ENCODE measurements at regions not wholly inside any gene's neighbourhood (a gene's known extent, or its start where the extent isn't known, plus 50 kb on each side); places are given as distances from the start of the nearest gene placed in this dataset.
"Not testable (repeated sequence)": the region's sequence is repeated elsewhere in the genome, so short reads cannot be mapped to it uniquely, and the experiment has no call there.

DNA sequence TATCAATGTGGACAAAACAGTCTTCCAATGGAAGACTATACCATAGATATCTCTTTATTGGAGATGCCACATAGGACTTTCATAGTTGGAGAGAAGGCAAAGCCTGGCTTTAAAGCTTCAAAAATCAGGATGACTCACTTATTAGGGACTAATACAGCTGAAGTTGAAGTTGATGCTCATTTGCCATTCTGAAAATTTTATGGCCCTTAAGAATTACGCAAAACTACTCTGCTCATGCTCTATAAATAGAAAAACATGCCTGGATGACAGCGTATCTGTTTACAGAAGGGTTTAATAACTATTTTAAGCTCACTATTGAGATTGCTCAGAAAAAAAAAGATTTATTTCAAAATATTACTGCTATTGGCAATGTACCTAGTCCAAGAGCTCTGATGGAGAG, 155.5 kb upstream of the DST start:
- peak; percentile 80 for DNase-seq

GRCh38 chr6:56796196-56796532, 153.5 kb upstream of the DST start:
- peak; percentile 72 for DNase-seq

- DNase-seq = peak; percentile 36
Measured at GRCh38 chr6:56795466-56796195, 152.9 kb upstream of the DST start.

DNA sequence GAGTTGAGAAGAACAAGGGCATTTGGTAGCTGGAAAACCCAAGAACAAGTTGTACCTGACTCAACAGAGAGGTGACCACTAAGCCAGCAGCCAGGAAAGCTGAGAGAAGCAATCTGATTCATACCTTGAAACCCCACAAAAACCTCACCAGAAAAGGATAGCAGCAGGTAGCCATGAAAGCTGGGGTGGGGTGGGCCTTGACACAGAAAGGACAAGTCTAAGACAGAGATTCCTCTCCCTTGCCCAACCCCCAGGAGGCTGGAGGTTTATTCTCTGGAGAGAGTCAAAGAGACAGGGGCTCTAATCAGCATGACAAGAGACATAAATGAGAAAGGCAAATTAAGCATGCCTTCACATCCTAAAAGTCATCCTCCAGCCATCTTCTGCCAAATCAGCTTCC, 151.7 kb upstream of the DST start:
- DNase-seq = no peak

- DNase-seq = no peak
Measured at GRCh38 chr6:56793938-56794337, 151.2 kb upstream of the DST start.

DNA sequence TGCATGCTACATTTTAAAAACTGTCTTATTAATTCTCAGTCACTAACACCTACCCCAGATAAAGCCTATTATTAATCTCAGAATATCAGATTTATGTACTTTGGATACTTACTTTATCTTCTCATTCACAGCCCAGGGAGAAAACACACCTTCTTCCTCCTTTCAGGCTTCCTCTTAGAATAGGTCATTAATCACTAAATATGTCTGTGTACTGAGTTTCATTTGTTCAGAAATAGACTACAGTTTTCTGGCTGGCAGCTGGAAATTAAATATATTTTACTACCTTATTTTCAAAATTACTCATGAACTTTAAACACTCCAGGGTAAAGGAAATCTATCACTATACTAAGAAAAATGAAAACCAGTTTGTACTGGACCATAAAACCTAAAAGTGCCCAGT, 147.7 kb upstream of the DST start:
- DNase-seq = no peak

DNA sequence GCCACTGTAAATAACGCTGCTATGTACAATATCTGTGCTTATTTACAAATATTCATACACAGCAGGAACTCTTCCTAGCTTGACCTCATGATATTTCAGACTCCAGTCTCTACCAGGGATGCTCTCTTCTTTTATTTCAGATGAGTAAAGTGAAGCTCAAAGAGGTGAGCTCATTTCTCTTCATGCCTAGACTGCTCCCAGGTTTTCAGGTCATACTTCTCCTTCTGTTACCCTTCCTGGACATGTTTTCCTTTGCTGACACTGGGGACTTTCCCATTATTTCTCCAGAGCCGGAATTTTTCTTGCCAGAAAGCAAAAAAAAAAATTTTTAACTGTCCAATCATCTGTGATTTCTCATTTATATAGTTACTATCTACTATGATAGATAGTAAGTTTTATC, 147.2 kb upstream of the DST start:
- no peak for DNase-seq

- no peak for DNase-seq
Measured at GRCh38 chr6:56789342-56789741, 146.7 kb upstream of the DST start.

DNA sequence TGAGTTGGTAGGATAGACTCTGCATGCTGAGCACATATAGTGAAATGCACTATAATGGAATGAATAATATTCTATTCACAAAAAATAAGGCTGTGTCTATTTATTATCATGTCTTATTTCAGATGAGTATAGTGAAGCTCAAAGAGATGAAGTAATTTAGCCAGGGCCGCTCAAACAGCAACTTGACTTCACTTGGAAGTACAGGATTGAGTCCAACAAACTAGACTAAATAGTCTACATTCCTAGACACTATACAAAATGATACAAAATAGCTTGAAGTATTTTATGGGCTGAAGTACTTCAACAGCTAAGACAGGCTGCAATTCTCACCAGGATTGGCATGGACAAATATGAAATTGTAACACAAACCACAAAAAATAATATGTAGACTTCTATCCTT, 144.5 kb upstream of the DST start:
- DNase-seq = peak; percentile 52

- no peak for DNase-seq
Measured at GRCh38 chr6:56786256-56786655, 143.6 kb upstream of the DST start.

DNA sequence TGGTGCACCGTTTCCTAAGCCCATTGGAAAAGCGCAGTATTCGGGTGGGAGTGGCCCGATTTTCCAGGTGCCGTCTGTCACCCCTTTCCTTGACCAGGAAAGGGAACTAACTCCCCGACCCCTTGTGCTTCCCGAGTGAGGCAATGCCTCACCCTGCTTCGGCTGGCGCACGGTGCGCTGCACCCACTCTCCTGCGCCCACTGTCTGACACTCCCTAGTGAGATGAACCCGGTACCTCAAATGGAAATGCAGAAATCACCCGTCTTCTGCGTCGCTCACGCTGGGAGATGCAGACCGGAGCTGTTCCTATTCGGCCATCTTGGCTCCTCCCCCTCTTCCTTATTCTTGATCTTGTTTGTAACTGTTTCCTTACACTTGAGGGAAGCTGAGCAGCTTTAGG, 142.8 kb upstream of the DST start:
- not testable (repeated sequence) for DNase-seq

DNA sequence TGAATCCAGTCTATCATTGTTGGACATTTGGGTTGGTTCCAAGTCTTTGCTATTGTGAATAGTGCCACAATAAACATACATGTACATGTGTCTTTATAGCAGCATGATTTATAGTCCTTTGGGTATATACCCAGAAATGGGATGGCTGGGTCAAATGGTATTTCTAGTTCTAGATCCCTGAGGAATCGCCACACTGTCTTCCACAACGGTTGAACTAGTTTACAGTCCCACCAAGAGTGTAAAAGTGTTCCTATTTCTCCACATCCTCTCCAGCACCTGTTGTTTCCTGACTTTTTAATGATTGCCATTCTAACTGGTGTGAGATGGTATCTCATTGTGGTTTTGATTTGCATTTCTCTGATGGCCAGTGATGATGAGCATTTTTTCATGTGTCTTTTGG, 137.4 kb upstream of the DST start:
- not testable (repeated sequence) for DNase-seq

- DNase-seq = not testable (repeated sequence)
Measured at GRCh38 chr6:56778503-56778902, 135.8 kb upstream of the DST start.

- DNase-seq = no peak
Measured at GRCh38 chr6:56775498-56776166, 132.9 kb upstream of the DST start.

- peak; percentile 89 for DNase-seq
Measured at GRCh38 chr6:56772737-56773184, 130.1 kb upstream of the DST start.

DNA sequence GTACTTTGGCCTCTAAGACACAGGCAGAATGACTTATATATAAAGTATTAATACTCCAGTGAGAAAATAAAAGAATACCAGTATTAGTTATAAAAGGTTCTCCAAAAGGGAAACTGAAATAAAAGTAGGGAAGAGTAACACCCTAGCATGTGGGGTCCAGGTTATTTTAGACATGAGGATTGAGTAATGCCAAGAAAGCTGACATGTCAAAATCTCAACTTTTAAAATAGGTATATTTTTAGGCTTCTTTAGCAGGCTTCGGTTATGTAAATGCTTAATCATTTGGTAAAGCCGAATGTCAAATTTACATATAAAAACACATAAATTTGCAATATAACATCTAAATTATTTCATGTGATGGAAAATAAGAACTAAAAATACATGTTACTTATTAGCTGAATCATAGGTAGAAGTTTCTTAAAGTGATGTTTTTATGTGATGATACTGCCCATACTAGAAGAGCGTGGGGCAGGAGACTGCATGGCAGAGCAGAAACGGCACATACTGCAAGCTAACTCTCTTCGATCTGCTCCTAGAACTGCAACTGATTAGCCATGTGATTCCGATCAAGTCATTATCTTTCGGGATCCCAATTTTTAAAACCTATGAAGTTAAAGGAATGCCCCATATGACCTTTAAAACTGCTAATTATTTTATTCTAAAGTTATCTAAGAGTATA, 129.4 kb upstream of the DST start:
- DNase-seq = no peak

DNA sequence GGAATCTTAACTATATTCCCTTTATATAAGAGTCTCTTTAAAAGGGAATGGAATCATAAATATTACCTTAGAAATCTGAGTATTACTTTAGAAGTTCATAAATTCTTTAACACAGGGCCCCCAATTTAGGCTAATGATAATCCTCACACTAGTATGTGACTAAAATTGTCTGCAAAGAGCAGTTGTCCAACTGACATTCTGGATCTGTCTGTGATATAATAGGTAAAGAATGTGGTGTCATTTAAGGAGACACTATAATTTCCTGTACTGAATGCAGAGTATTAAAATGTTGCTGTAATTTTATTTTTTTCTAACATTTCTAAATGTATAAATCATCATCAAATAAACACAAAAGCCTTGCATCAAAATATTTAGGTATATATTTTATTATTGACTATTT, 128.5 kb upstream of the DST start:
- peak; percentile 55 for DNase-seq

- no peak for DNase-seq
Measured at GRCh38 chr6:56770011-56770520, 127.4 kb upstream of the DST start.

DNA sequence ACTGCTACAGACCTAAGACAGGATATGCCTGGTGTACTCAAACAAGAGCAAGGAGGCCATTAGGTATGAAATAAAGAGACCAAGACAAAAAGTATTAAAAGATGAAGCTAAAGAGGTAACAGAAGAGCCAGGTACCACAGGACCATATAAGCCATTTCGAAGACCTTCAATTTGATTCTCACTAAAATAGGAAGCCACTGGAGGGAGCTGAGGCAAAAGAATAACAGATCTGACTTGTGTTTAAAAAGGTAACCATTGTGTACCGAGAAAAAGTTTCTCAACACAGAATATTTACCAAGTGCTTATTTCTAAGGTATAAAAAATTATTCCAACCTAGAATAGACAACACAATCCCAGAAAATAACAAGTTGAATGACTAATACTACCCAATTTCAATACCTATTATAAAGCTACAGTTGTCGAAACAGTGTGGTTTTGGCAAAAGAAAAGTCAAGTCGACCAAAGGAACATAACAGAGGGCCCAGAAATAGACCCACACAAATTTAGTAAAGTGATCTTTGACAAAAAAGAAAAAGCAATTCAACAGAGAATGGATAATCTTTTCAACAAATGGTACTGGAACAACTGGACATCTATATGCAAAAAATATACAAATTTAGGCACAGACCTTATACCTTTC, 125.3 kb upstream of the DST start:
- no peak for DNase-seq

DNA sequence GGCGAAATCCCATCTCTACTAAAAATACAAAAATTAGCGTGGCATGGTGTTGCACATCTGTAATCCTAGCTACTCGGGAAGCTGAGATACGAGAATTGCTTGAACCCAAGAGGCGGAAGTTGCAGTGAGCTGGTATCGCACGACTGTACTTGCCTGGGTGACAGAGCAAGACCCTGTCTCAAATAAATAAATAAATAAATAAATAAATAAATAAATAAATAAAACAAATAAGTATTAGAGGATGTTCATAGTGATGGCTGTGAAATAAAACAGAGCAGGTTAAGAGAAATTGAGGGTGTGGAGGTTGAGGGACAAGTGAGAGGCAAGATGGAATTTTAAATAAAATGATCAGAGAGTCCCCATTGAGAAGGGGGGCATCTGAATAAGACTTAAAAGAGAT, 124.7 kb upstream of the DST start:
- no peak for DNase-seq

GRCh38 chr6:56766806-56767178, 124.1 kb upstream of the DST start:
- DNase-seq = peak; percentile 76

DNA sequence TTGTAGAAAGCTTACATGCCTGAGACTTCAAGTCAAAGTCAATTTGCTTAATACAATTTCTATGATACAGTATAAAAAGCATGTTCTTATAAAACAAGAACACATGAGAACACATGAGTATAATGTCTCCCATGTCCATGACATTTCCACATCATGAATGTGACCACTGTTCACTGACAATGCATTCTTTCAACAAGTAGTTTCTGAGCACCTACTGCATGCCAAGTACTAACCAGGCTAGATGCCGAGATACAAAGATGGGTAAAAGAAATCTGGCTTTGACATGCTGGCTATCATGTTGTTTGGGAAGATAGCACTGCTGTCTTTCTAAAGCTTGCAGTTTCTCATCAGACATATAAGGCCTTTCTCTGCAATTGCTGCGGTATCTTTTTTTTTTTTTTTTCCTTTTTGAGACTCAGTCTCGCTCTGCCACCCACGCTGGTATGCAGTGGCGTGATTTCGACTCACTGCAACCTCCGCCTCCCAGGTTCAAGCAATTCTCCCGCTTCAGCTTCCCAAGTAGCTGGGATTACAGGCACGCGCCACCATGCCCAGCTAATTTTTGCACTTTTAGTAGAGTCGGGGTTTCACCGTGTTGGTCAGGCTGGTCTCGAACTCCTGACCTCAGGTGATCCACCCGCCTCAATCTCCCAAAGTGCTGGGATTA, 123.6 kb upstream of the DST start:
- no peak for DNase-seq

- DNase-seq = peak; percentile 46
Measured at GRCh38 chr6:56765494-56765893, 122.8 kb upstream of the DST start.
